Osteoblast (primary cell): ENCODE measurements at regions not wholly inside any gene's neighbourhood (a gene's known extent, or its start where the extent isn't known, plus 50 kb on each side); places are given as distances from the start of the nearest gene placed in this dataset.

Experiments
- DNase-seq: peaks from one replicate; pipeline ENCODE4 v3.0.0; 2011; ENCODE audit warnings: low spot score, mixed read lengths; ENCODE audit not compliant: insufficient read length; ENCODE audit errors: missing footprints
- H2AFZ ChIP-seq: 2 replicates; pipeline ENCODE4 v1.6.0; 2011; ENCODE audit warnings: mild to moderate bottlenecking, low read length
- H3K27ac ChIP-seq: 2 replicates; pipeline ENCODE4 v1.5.1; 2011; ENCODE audit warnings: mild to moderate bottlenecking, low read depth, low read length, moderate library complexity
- H3K27me3 ChIP-seq: 2 replicates; pipeline ENCODE4 v1.6.0; 2012; ENCODE audit warnings: mild to moderate bottlenecking, control low read depth, inconsistent platforms, low read length, moderate library complexity; ENCODE audit not compliant: insufficient read depth
- H3K36me3 ChIP-seq: 2 replicates; pipeline ENCODE4 v1.5.1; 2011; ENCODE audit warnings: mild to moderate bottlenecking, low read length, control low read depth, moderate library complexity; ENCODE audit not compliant: insufficient read depth
- H3K4me1 ChIP-seq: 2 replicates; pipeline ENCODE4 v1.5.1; 2011; ENCODE audit warnings: mild to moderate bottlenecking, low read length, control low read depth, moderate library complexity; ENCODE audit not compliant: insufficient read depth
- H3K4me2 ChIP-seq: 2 replicates; pipeline ENCODE4 v1.6.0; 2011; ENCODE audit warnings: mild to moderate bottlenecking, low read length; ENCODE audit not compliant: insufficient read depth
- H3K4me3 ChIP-seq: fragments of 200-600 bp; sonication (generic); 3 replicates; pipeline ENCODE4 v1.5.1; 2012; ENCODE audit warnings: mild to moderate bottlenecking, low read length, inconsistent platforms; ENCODE audit not compliant: insufficient read depth
- H3K79me2 ChIP-seq: 2 replicates; pipeline ENCODE4 v1.6.0; 2012; ENCODE audit warnings: mild to moderate bottlenecking, low read length, control low read depth, inconsistent platforms; ENCODE audit not compliant: insufficient read depth
- H3K9me3 ChIP-seq: 2 replicates; pipeline ENCODE4 v1.5.1; 2011; ENCODE audit warnings: low read depth, low read length, control low read depth
- H4K20me1 ChIP-seq: 2 replicates; pipeline ENCODE4 v1.6.0; 2012; ENCODE audit warnings: mild to moderate bottlenecking, low read length, control low read depth; ENCODE audit not compliant: insufficient read depth
- CTCF ChIP-seq: IDR thresholded peaks from 2 replicates; pipeline ENCODE4 v1.5.1; 2011; ENCODE audit warnings: mild to moderate bottlenecking, low read depth, low read length, moderate library complexity; ENCODE audit errors: extremely low read depth

GRCh38 chr14:82536566-82536965 lies 1002.9 kb upstream of the SEL1L start:
- DNase-seq: no peak
- no peaks in the 10 kb centered on the region for H3K36me3 ChIP-seq

DNA sequence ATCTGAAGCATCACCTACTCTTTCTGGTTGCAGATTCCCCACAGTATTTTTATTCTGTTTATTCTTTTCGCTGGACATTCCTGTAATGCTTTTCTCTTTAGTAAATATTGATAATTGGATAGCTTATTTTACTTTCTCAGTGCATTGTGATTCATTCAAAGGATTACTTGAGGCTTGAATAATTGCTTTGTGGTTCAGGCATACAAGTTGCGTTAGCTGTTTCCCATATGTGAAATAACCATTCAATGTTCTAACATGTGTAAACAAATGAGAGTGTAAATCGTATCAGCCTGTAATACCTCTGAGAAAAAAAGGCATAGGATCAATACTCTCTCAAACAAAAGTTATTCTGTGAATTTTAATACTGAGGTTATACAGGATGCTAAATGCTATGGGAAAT lies 1004.2 kb upstream of the SEL1L start:
- DNase-seq: no peak
- H2AFZ ChIP-seq: no peak overlapping the region
- no peaks in the 10 kb centered on the region for H4K20me1 ChIP-seq
- H3K27me3 ChIP-seq: no peaks in the 10 kb centered on the region
- H3K36me3 ChIP-seq: no peaks in the 10 kb centered on the region
- no peak overlapping the region for H3K4me2 ChIP-seq
- no peak for TF ChIP-seq CTCF
- H3K4me3 ChIP-seq: no peak overlapping the region
- H3K79me2 ChIP-seq: no peaks in the 10 kb centered on the region
- no peaks in the 10 kb centered on the region for H3K9me3 ChIP-seq
- H3K4me1 ChIP-seq: no peaks in the 10 kb centered on the region
- no peak overlapping the region for H3K27ac ChIP-seq

More at GRCh38 chr14:82536566-82536965, 1002.9 kb upstream of the SEL1L start:
- Histone ChIP-seq H2AFZ (no peak overlapping the region), H3K27me3 (no peaks in the 10 kb centered on the region), H3K9me3 (no peaks in the 10 kb centered on the region), H3K79me2 (no peaks in the 10 kb centered on the region), H3K4me1 (no peaks in the 10 kb centered on the region), H3K4me3 (no peak overlapping the region), H3K4me2 (no peak overlapping the region), H4K20me1 (no peaks in the 10 kb centered on the region), H3K27ac (no peak overlapping the region)
- TF ChIP-seq CTCF: no peak

DNA sequence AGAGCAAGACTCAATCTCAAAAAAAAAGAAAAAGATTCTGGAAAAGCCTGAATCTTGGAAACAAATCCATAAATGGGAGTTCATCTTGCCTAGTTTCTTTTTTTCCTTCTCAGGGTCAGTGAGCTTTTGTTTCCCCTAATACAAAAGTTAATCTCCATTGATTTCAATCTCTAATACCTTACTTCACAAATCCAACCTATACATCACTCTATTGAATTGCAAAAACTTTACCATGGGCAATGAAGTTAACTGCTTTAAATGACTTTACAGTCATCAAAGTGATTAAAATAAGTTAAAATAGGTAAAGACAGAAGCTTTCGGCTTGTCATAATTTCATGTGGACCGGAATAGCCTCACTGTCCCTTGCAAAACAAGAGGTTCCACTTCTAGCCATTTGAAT lies 1012.7 kb upstream of the SEL1L start:
- H3K36me3 ChIP-seq: no peaks in the 10 kb centered on the region
- no peak overlapping the region for H2AFZ ChIP-seq

More for the DNA sequence above, 1012.7 kb upstream of the SEL1L start:
- Histone ChIP-seq H3K27ac (no peak overlapping the region), H3K4me2 (no peak overlapping the region), H3K4me3 (no peak overlapping the region), H3K9me3 (no peaks in the 10 kb centered on the region), H3K27me3 (no peaks in the 10 kb centered on the region), H3K79me2 (no peaks in the 10 kb centered on the region), H4K20me1 (no peaks in the 10 kb centered on the region), H3K4me1 (no peaks in the 10 kb centered on the region)
- no peak for TF ChIP-seq CTCF
- DNase-seq: no peak
